K562 (cell line): ENCODE measurements at regions not wholly inside any gene's neighbourhood (a gene's known extent, or its start where the extent isn't known, plus 50 kb on each side); places are given as distances from the start of the nearest gene placed in this dataset.

Source experiments
- ATAC-seq: fragments of 200-7000 bp; cut with Tn5 transposase; 3 replicates; pipeline ENCODE4 v1.9.1; 2020; ENCODE audit warnings: moderate library complexity
- BruUV-seq: library from RNA; stranded (reverse); fragments of 400-500 nt; replicated peaks from 2 replicates; lab custom pipeline; 2021; lab: Mats Ljungman, UMichigan
- CTCF ChIA-PET: fragments of 300-600 bp; formaldehyde crosslinking; extraction: SDS; loops from one replicate; lab custom pipeline; 2021; ENCODE audit warnings: low intra/inter-chr PET ratio; lab: Yijun Ruan, JAX
- POLR2A ChIA-PET: fragments of 300-600, 350-650 bp; sonication (Branson Sonifier 250); formaldehyde crosslinking; extraction: SDS; loops from one replicate; lab custom pipeline; 2021; ENCODE audit warnings: antibody characterized with exemption, inconsistent platforms; lab: Yijun Ruan, JAX
- DNase-seq, 4 experiments: peaks; one replicate each; pipeline versions ENCODE4 v3.0.0 to v3.0.0-alpha.2; 2011 to 2018; ENCODE audit warnings: low spot score in 3 of 4, mixed read lengths in 3 of 4; ENCODE audit errors: extremely low read depth in 1 of 4
- FAIRE-seq: peaks from 2 replicates; lab custom pipeline; 2011; peaks lifted over from hg19 to GRCh38; lab: Jason Lieb, UNC
- H2AFZ ChIP-seq: 2 replicates; pipeline ENCODE4 v1.6.0; 2011; ENCODE audit warnings: low read depth, low read length, control low read depth, inconsistent platforms
- H3K27ac ChIP-seq: fragments of 200-600 bp; 3 replicates; pipeline ENCODE4 v1.8.0; 2011; ENCODE audit warnings: low read depth, mild to moderate bottlenecking, control low read depth, inconsistent platforms, low read length, moderate library complexity, mixed read lengths; ENCODE audit errors: extremely low read depth
- H3K27me3 ChIP-seq, 2 experiments: fragments of 300-600 bp in 1 of 2; 2 replicates in 1 of 2; 3 replicates in 1 of 2; pipeline versions ENCODE4 v1.6.0 to v1.8.0; 2011; ENCODE audit warnings: inconsistent platforms in 2 of 2, low read length in 2 of 2, mild to moderate bottlenecking in 1 of 2, mixed read lengths in 1 of 2, moderate library complexity in 1 of 2; ENCODE audit not compliant: control insufficient read depth in 2 of 2, insufficient read depth in 2 of 2
- H3K36me3 ChIP-seq: fragments of 300-600 bp; 3 replicates; pipeline ENCODE4 v1.8.0; 2011; ENCODE audit warnings: mild to moderate bottlenecking, low read length, inconsistent platforms; ENCODE audit not compliant: control insufficient read depth, insufficient read depth
- H3K4me1 ChIP-seq, 2 experiments: fragments of 200-600 bp in 1 of 2; replicated peaks in 1 of 2; 2 replicates in 1 of 2; 3 replicates in 1 of 2; pipeline versions ENCODE4 v1.5.1 to v1.8.0; 2011; ENCODE audit warnings: inconsistent platforms in 2 of 2, low read length in 2 of 2, mild to moderate bottlenecking in 1 of 2, mixed read lengths in 1 of 2, moderate library complexity in 1 of 2; ENCODE audit not compliant: control insufficient read depth in 2 of 2, insufficient read depth in 2 of 2
- H3K4me2 ChIP-seq: 2 replicates; pipeline ENCODE4 v1.6.1; 2011; ENCODE audit warnings: low read length, control low read depth, inconsistent platforms, mixed read lengths; ENCODE audit not compliant: insufficient read depth
- H3K4me3 ChIP-seq: fragments of 200-600 bp; sonication (generic), shearing (Covaris generic); 2 replicates; pipeline ENCODE4 v1.5.1; 2016; ENCODE audit warnings: control low read depth, inconsistent platforms
- H3K79me2 ChIP-seq: fragments of 200-600 bp; 3 replicates; pipeline ENCODE4 v1.8.0; 2011; ENCODE audit warnings: low read length, inconsistent platforms; ENCODE audit not compliant: control insufficient read depth, insufficient read depth
- H3K9ac ChIP-seq, 2 experiments: 2 replicates each; pipeline versions ENCODE4 v1.6.0 to v1.6.1; 2011; ENCODE audit warnings: low read depth in 2 of 2, low read length in 2 of 2, control low read depth in 1 of 2, inconsistent platforms in 1 of 2, mild to moderate bottlenecking in 1 of 2, mixed read lengths in 1 of 2; ENCODE audit not compliant: insufficient read depth in 1 of 2
- H3K9me1 ChIP-seq: one replicate; pipeline ENCODE4 v1.6.0; 2011; ENCODE audit warnings: inconsistent platforms, mild to moderate bottlenecking, low read length, moderate library complexity; ENCODE audit not compliant: control insufficient read depth, insufficient read depth
- H3K9me3 ChIP-seq: replicated peaks from 2 replicates; pipeline ENCODE4 v1.5.1; 2011; ENCODE audit warnings: low read depth, low read length, inconsistent platforms; ENCODE audit not compliant: control insufficient read depth, insufficient read depth
- H4K20me1 ChIP-seq: replicated peaks from 2 replicates; pipeline ENCODE4 v1.6.1; 2011; ENCODE audit warnings: low read length, inconsistent platforms, mixed read lengths; ENCODE audit not compliant: control insufficient read depth, insufficient read depth
- CREB5 ChIP-seq: fragments of 250-450 bp; sonication (Bioruptor Pico); IDR thresholded peaks from 2 replicates; pipeline ENCODE4 v1.5.0; 2020; ENCODE audit warnings: mild to moderate bottlenecking
- EGR1 ChIP-seq: fragments of 450-650 bp; conservative IDR thresholded peaks from 2 replicates; pipeline ENCODE4 v1.6.1; 2017; ENCODE audit warnings: mild to moderate bottlenecking
- PHB2 ChIP-seq: fragments of 450-650 bp; IDR thresholded peaks from 2 replicates; pipeline ENCODE4 v1.6.1; 2017; ENCODE audit warnings: low read depth
- REST ChIP-seq, 2 experiments: fragments of 450-650 bp; formaldehyde crosslinking in 1 of 2; IDR thresholded peaks; 2 replicates each; pipeline versions ENCODE4 v1.4.0 to v1.6.1; 2014 to 2020; ENCODE audit warnings: mild to moderate bottlenecking in 2 of 2, borderline replicate concordance in 1 of 2, low read depth in 1 of 2
- ZBTB7A ChIP-seq: IDR thresholded peaks from 2 replicates; pipeline ENCODE4 v1.6.1; 2011; ENCODE audit warnings: low read depth, mild to moderate bottlenecking, low read length, moderate library complexity, borderline replicate concordance; ENCODE audit not compliant: control insufficient read depth
- WGBS: fragments of 100-300 bp; shearing (Covaris generic); methylation state at CpG from one replicate; pipeline ENCODE4 v1.1.6; 2016; ENCODE audit warnings: low coverage, mixed read lengths; ENCODE audit not compliant: insufficient coverage; ENCODE audit errors: missing lambda C conversion rate; 5-methylcytosine and 5-hydroxymethylcytosine counted together
- in situ Hi-C: fragments of 300-500 bp; cut with MboI; formaldehyde crosslinking; loops from 4 replicates; pipeline ENCODE4 v1.15.0; 2018; ENCODE audit warnings: inconsistent platforms, mixed read lengths
- intact Hi-C: fragments of 100-400 bp; cut with micrococcal nuclease; formaldehyde crosslinking; loops from 2 replicates; pipeline ENCODE4 v1.14.2; 2022

- 0 out of 2 replicates have a peak, but pooled peaks have one; percentile 8 for TF ChIP-seq REST (IDR thresholded peaks at IDR 0.05; ENCODE audit: borderline replicate concordance)
- TF ChIP-seq REST (CRISPR knock-in tag; IDR thresholded peaks at IDR 0.05; ENCODE audit: low read depth): no peak
Observed at GRCh38 chr4:27684610-27685011, 824.0 kb downstream of the STIM2 start (continued).

- WGBS: 0% methylated on average over 1 of the region's 1 CpG
- no peaks in the 10 kb centered on the region for H3K79me2 ChIP-seq
- no peaks in the 10 kb centered on the region for H3K9me1 ChIP-seq
- ChIA-PET POLR2A (no interaction called here), CTCF (no interaction called here)
- no peaks in the 10 kb centered on the region for H3K36me3 ChIP-seq
- intact Hi-C loops: no loop called here
- no TSS peak for BruUV-seq
- FAIRE-seq (no peak), DNase-seq (no peak), ATAC-seq (no peak)
- no peak overlapping the region for H3K27ac ChIP-seq
- in situ Hi-C loops: no loop called here
- no peaks in the 10 kb centered on the region for H4K20me1 ChIP-seq
- H3K27me3 ChIP-seq: no peaks in the 10 kb centered on the region
- H2AFZ ChIP-seq: no peak overlapping the region
- H3K9me3 ChIP-seq: no peaks in the 10 kb centered on the region
- H3K9ac ChIP-seq: no peak overlapping the region
- no peak overlapping the region for H3K4me3 ChIP-seq
- TF ChIP-seq EGR1 (no peak), ZBTB7A (no peak), PHB2 (no peak), CREB5 (CRISPR knock-in tag) (no peak)
- no peaks in the 10 kb centered on the region for H3K4me1 ChIP-seq
- no peak overlapping the region for H3K4me2 ChIP-seq
Observed at GRCh38 chr4:27685091-27685490, 824.5 kb downstream of the STIM2 start.
